ENCODE measurements at regions not wholly inside any gene's neighbourhood (a gene's known extent, or its start where the extent isn't known, plus 50 kb on each side); places are given as distances from the start of the nearest gene placed in this dataset.

- WGBS, 5 donors, result 73 to 90% (median 83%) methylated on average over 3 of the region's 3 CpGs
- Histone ChIP-seq H3K27me3 (no peaks in the 10 kb centered on the region), H3K9me3 (peaks cover 0 to 14% (median 12%) of the 10 kb centered on the region in 4 donors), H3K36me3 (no peaks in the 10 kb centered on the region), H3K4me1 (no peaks in the 10 kb centered on the region), H3K4me3 (no peak overlapping the region), H3K27ac (no peak overlapping the region)
- peak in 1 of 2 donors; percentile 15 for DNase-seq
- intact Hi-C loops (cut with DNase I; ENCODE audit: low total_unique reads), result no loop called here
- TF ChIP-seq CTCF (IDR thresholded peaks at IDR 0.05) (no peak), EP300 (IDR thresholded peaks at IDR 0.05) (no peak), POLR2A (IDR thresholded peaks at IDR 0.05) (no peak), POLR2AphosphoS5 (IDR thresholded peaks at IDR 0.05) (no peak)
These were observed 344.9 kb upstream of the CHRM2 start for GRCh38 chr7:136523571-136523970.

DNA sequence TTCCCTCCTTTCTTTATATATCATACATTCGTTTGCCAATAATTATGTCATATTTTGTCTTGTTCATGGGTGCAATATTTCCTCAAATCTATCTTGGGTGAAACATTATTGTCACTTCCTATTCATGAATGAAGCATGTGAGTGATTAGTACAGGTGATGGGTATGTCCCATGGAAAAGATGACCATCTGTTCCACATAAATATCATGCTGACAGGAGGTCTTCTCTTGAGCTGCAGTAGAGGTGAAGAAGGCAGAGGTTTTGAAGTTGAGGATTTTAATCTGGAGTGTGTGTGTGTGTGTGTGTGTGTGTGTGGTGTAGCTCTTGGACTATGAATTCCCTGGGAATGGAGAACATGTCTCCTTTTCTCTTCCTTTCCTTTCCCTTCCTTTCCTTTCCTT, 350.5 kb upstream of the CHRM2 start:
- Histone ChIP-seq H3K4me1 (no peaks in the 10 kb centered on the region), H3K36me3 (no peaks in the 10 kb centered on the region), H3K27ac (no peak overlapping the region), H3K27me3 (no peaks in the 10 kb centered on the region), H3K4me3 (no peak overlapping the region), H3K9me3 (no peaks in the 10 kb centered on the region)
- TF ChIP-seq POLR2AphosphoS5 (IDR thresholded peaks at IDR 0.05) (no peak), EP300 (IDR thresholded peaks at IDR 0.05) (no peak), POLR2A (IDR thresholded peaks at IDR 0.05) (no peak), CTCF (IDR thresholded peaks at IDR 0.05) (no peak)
- DNase-seq, result no peak
- intact Hi-C loops (cut with DNase I; ENCODE audit: low total_unique reads), result no loop called here
- WGBS, 5 donors, result 47 to 73% (median 63%) methylated on average over 1 of the region's 1 CpG

DNA sequence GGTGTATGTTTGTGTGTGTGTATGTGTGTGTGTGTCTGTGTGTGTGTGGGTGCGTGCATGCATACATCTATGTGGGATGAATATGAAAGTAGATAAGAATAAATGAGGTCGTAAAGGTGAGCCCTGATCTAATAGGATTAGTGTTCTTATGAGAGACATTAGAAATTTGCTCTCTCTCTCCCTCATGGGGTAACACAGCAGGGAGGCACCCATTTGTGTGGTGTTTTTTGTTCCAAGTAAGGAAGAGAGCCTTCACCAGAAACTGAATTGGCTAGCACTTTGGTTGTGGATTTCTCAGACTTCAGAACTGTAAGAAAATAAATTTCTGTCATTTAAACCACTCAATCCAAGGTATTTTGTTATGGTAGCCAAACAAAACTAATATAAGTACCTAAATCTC, 353.7 kb upstream of the CHRM2 start:
- H3K36me3 ChIP-seq, result no peaks in the 10 kb centered on the region
- no peak overlapping the region for H3K27ac ChIP-seq
- 70 to 88% (median 81%) methylated on average over 2 of the region's 2 CpGs for WGBS, 5 donors
- no peak for DNase-seq
- H3K4me1 ChIP-seq, result no peaks in the 10 kb centered on the region
- no peaks in the 10 kb centered on the region for H3K27me3 ChIP-seq
- peaks cover 0 to 6% (median 2%) of the 10 kb centered on the region in 4 donors for H3K9me3 ChIP-seq
- TF ChIP-seq POLR2A (IDR thresholded peaks at IDR 0.05) (no peak), CTCF (IDR thresholded peaks at IDR 0.05) (no peak), POLR2AphosphoS5 (IDR thresholded peaks at IDR 0.05) (no peak), EP300 (IDR thresholded peaks at IDR 0.05) (no peak)
- intact Hi-C loops (cut with DNase I; ENCODE audit: low total_unique reads), result no loop called here
- H3K4me3 ChIP-seq, result no peak overlapping the region

DNA sequence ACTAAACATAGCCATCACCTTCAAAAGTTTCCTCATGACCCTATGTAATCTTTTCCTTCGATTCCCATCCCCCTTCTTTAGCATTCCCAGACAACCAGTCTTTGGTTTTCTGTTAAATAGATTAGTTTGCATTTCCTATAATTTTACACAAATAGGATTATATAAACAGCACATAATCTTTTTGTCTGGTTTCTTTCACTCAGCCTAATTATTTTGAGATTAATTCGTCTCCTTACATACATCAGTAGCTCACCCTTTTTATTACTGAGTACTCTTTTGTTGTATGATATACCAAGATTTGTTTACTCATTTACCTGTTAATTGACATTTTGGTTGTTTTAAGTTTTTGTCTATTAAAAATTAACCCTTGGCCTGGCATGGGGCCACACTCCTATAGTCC, 354.7 kb upstream of the CHRM2 start:
- DNase-seq, result no peak
- H3K4me3 ChIP-seq, result no peak overlapping the region
- H3K27me3 ChIP-seq, result no peaks in the 10 kb centered on the region
- H3K9me3 ChIP-seq, result peaks cover 0 to 12% (median 2%) of the 10 kb centered on the region in 4 donors
- TF ChIP-seq CTCF (IDR thresholded peaks at IDR 0.05) (no peak), POLR2A (IDR thresholded peaks at IDR 0.05) (no peak), POLR2AphosphoS5 (IDR thresholded peaks at IDR 0.05) (no peak), EP300 (IDR thresholded peaks at IDR 0.05) (no peak)
- no peak overlapping the region for H3K27ac ChIP-seq
- 71 to 83% (median 78%) methylated on average over 2 of the region's 2 CpGs for WGBS, 5 donors
- H3K36me3 ChIP-seq, result no peaks in the 10 kb centered on the region
- intact Hi-C loops (cut with DNase I; ENCODE audit: low total_unique reads), result no loop called here
- H3K4me1 ChIP-seq, result no peaks in the 10 kb centered on the region

All from stomach (tissue), 8 donors.